Stimulated activated CD4-positive, alpha-beta T cell treated with anti-CD3 and anti-CD28 coated beads, TNF-alpha, amount 100 ng/mL, for 1 hour (primary cell): ENCODE measurements at regions not wholly inside any gene's neighbourhood (a gene's known extent, or its start where the extent isn't known, plus 50 kb on each side); places are given as distances from the start of the nearest gene placed in this dataset.
"Not testable (repeated sequence)": the region's sequence is repeated elsewhere in the genome, so short reads cannot be mapped to it uniquely, and the experiment has no call there.

ENCODE experiments used
- DNase-seq, 3 donors: peaks; one replicate each; pipeline ENCODE4 v3.0.0-alpha.2; 2020; ENCODE audit warnings: low read depth in 3 of 3, low spot score in 1 of 3

GRCh38 chr4:131113704-131114103, 2017.8 kb downstream of the C4orf33 start:
- no peak for DNase-seq

DNA sequence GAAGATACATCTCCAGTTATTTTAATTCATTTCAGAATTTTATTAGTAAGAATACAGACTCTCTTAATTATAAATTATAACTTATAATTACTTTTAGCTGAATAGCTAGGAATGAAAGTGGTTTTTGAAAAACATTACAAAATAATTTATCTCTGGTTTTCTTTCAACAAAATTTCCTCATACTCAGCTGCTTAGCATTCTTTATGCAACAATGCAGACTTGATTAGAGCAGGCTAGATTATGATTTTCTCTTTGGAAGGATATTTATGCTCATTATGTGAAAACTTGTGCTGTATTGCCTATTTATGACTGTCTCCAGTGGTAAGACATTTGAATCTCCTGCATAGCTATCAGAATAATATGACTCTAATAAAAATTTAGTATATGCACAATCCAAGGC, 2023.7 kb downstream of the C4orf33 start:
- no peak for DNase-seq

DNA sequence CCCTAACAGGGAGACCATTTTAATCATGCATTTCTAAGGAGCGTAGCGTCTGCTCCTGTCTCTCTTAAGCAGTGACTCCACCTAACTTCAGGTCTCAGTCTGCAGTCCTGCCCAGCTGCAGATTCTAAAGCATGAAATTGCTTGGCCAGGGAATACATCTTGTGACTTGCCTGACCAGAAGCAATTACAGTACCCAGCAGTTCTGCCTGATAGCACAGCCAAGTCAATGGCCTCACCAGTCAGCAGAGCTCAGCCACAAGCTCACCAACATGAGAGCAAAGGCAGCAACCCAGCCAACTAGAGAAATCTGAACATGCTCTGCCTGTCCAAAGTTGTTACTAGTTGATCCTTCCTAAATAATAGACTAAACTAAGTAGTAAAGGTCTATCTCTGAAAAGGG, 2011.9 kb upstream of the PCDH10 start:
- no peak for DNase-seq

- DNase-seq: no peak
These were observed 1989.8 kb upstream of the PCDH10 start for GRCh38 chr4:131159261-131159660.

DNA sequence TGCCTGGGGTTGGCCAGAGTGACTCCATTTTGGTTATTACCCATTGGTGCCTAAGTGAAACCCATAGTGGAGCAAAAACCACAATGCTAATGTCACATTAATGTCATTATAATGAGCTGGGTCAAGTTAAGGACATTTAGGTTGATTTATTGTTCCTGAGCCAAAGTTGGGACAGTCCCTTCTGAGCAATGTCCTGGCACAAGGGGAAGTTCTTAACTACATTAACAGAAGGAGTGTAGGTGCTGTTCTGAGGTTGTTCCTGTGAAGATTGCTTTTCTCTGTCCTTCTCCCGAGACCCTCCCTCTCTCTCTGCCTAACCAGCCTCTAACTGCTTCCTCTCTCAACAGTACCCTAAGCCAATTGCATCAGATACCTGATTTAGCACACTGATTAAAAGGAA, 1956.8 kb upstream of the PCDH10 start:
- DNase-seq: no peak

- DNase-seq: no peak
These were observed 1941.5 kb upstream of the PCDH10 start for GRCh38 chr4:131207589-131207988.

- no peak for DNase-seq
These were observed 1900.8 kb upstream of the PCDH10 start for GRCh38 chr4:131248314-131248713.

- DNase-seq: no peak
These were observed 1897.8 kb upstream of the PCDH10 start for GRCh38 chr4:131251321-131251720.

DNA sequence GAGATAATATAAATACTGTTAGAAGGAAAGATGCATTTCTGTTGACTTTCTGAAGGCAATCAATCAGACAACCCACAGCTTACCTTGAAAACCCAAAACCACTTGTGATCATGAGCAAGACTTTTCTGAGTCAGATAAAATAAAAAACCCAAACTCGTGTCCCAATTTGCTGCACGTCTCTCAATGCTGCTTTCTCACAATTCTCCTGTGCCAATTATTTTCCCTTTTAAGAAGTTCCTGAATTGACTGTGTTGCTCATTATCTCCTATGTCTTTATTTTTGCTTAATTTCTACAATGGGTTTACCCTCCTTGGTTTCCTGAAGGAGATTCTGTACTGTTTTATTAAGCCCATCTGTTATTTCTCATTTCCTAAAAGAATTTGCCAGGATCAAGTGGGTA, 1891.9 kb upstream of the PCDH10 start:
- DNase-seq: no peak

GRCh38 chr4:131258361-131258760, 1890.7 kb upstream of the PCDH10 start:
- no peak for DNase-seq

GRCh38 chr4:131288441-131288840, 1860.7 kb upstream of the PCDH10 start:
- DNase-seq: no peak

- no peak for DNase-seq
These were observed 1852.9 kb upstream of the PCDH10 start for GRCh38 chr4:131296192-131296591.

- no peak for DNase-seq
These were observed 1847.0 kb upstream of the PCDH10 start for GRCh38 chr4:131302108-131302507.

DNA sequence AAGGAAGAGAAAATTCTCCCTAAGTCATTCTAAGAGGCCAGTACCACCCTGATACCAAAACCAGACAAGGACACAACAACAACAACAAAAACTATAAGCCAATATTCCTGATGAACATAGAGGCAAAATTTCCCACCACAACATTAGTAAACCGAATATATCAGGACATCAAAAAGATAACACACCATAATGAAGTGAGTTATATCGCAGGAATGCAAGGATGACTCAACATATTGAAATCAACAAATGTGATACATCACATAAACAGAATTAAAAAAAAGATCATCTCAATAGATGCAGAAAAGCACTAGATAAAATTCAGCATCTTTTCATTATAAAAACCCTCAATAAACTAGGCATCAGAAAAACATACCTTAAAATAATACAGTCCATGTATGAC, 1844.4 kb upstream of the PCDH10 start:
- DNase-seq: no peak

- DNase-seq: no peak
These were observed 1839.5 kb upstream of the PCDH10 start for GRCh38 chr4:131309628-131310027.

GRCh38 chr4:131316086-131316485, 1833.0 kb upstream of the PCDH10 start:
- DNase-seq: no peak

- no peak for DNase-seq
These were observed 1811.2 kb upstream of the PCDH10 start for GRCh38 chr4:131337936-131338335.

- DNase-seq: no peak
These were observed 1810.0 kb upstream of the PCDH10 start for GRCh38 chr4:131339137-131339536.

GRCh38 chr4:131344761-131345160, 1804.3 kb upstream of the PCDH10 start:
- no peak for DNase-seq

DNA sequence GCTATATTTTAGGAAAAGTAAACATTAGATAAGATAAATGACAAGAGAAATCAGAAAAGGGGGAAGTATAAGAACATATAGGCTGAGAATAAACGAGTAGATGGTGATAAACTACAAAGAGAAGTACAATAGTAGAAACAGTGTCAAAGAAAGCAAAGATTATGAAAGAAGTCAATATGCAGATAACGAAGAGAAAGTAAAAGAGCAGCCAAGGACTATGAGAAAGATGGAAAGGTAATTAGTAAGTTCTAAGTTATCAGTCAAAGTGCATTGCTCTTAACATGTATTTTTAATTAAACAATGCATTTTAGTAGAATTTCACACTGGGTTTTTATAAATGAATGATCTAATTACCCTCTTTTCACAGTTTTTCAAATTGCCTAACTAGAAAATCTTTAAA, 1801.3 kb upstream of the PCDH10 start:
- no peak for DNase-seq

- DNase-seq: no peak
These were observed 1800.8 kb upstream of the PCDH10 start for GRCh38 chr4:131348263-131348662.

DNA sequence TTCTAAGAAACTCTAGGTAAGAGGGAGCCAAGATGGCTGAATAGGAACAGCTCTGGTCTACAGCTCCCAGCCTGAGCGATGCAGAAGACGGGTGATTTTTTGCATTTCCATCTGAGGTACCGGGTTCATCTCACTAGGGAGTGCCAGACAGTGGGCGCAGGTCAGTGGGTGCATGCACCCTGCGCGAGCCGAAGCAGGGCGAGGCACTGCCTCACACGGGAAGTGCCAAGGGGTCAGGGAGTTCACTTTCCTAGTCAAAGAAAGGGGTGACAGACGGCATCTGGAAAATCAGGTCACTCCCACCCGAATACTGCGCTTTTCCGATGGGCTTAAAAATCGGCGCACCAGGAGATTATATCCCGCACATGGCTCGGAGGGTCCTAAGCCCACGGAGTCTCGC, 1796.7 kb upstream of the PCDH10 start:
- DNase-seq: not testable (repeated sequence)

DNA sequence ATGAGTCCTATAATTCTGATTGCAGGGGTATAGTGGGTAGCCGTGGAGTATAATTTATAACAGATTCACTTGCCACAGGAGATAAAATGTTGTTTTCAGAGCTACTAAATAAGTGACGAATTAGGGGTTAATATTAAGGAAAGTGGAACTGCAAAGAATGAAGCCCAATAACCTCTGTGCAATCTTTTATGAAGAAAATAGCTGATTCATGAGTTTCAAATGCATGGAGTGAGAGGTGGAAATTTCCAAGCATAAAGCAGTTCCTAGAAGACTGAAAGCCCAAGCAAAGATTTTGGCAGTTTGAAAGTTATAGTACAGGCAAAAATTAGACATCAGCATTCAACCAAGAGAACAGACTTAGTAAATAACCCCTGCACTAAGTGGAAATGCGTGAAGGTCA, 1782.4 kb upstream of the PCDH10 start:
- no peak for DNase-seq

DNA sequence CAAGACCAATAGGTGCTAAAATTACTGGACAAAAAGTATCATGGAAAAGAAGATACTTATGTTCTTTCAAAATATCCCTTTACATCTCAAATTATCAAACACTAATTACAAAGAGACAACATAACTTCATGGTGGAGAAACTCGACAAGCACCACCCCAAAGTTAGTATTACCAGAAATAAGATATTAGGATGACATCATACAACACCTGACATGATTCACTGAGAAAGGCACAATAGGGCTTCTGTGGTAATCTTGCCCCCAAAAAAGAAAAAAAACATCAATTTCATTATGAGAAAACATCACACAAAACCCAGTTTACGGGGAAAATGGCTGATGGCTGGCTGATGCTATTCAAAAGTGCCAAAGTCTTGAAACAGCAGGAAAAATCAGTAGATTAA, 1781.7 kb upstream of the PCDH10 start:
- no peak for DNase-seq
